Dedifferentiated amniotic fluid mesenchymal stem cell (primary cell): ENCODE measurements at regions not wholly inside any gene's neighbourhood (a gene's known extent, or its start where the extent isn't known, plus 50 kb on each side); places are given as distances from the start of the nearest gene placed in this dataset.
"Not testable (repeated sequence)": the region's sequence is repeated elsewhere in the genome, so short reads cannot be mapped to it uniquely, and the experiment has no call there.

Experiments
- DNase-seq: peaks from one replicate; pipeline ENCODE4 v3.0.0-alpha.2; 2016; ENCODE audit errors: extremely low spot score

GRCh38 chr2:138066139-138066806 lies 102.0 kb downstream of the HNMT start:
- DNase-seq = no peak

GRCh38 chr2:138066841-138067240 lies 102.6 kb downstream of the HNMT start:
- DNase-seq = no peak

GRCh38 chr2:138068669-138069068 lies 104.4 kb downstream of the HNMT start:
- not testable (repeated sequence) for DNase-seq

GRCh38 chr2:138071042-138071719 lies 106.9 kb downstream of the HNMT start:
- not testable (repeated sequence) for DNase-seq

- DNase-seq = no peak
Observed at GRCh38 chr2:138071720-138072719, 107.7 kb downstream of the HNMT start.

- DNase-seq = no peak
Observed at GRCh38 chr2:138078153-138078552, 113.9 kb downstream of the HNMT start.

- no peak for DNase-seq
Observed at GRCh38 chr2:138079976-138080375, 115.7 kb downstream of the HNMT start.

- no peak for DNase-seq
Observed at GRCh38 chr2:138081225-138082073, 117.2 kb downstream of the HNMT start.

GRCh38 chr2:138084206-138084605 lies 119.9 kb downstream of the HNMT start:
- DNase-seq = no peak

DNA sequence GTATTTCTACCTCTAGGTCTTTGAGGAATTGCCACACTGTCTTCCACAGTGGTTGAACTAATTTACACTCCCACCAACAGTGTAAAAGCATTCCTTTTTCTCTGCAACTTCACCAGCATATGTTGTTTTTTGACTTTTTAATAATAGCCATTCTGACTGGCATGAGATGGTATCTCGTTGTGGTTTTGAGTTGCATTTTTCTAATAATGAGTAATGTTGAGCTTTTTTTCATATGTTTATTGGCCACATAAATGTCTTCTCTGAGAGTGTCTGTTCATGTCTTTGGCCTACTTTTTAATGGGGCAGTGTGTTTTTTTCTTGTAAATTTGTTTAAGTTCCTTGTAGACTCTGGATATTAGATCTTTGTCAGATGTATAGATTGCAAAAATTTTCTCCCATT lies 121.2 kb downstream of the HNMT start:
- DNase-seq = not testable (repeated sequence)

DNA sequence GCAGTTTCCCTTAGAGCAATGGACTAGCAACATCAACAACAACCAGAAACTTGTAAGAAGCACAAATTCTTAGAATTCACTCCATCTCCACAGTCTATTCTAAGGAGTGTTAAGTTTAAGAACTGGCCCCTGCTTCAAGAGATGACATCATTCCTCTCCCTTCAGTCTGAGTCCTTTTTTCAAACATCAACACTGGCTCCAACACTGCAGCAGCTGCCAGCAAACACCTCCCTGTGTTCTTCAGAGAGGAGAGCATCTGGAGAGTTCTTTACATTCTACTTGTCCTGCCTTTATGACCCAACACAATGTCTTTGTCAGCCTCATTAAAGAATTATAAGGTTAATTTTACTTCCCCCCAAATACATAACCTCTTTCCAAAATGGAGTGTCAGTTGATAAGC lies 122.3 kb downstream of the HNMT start:
- DNase-seq = no peak

DNA sequence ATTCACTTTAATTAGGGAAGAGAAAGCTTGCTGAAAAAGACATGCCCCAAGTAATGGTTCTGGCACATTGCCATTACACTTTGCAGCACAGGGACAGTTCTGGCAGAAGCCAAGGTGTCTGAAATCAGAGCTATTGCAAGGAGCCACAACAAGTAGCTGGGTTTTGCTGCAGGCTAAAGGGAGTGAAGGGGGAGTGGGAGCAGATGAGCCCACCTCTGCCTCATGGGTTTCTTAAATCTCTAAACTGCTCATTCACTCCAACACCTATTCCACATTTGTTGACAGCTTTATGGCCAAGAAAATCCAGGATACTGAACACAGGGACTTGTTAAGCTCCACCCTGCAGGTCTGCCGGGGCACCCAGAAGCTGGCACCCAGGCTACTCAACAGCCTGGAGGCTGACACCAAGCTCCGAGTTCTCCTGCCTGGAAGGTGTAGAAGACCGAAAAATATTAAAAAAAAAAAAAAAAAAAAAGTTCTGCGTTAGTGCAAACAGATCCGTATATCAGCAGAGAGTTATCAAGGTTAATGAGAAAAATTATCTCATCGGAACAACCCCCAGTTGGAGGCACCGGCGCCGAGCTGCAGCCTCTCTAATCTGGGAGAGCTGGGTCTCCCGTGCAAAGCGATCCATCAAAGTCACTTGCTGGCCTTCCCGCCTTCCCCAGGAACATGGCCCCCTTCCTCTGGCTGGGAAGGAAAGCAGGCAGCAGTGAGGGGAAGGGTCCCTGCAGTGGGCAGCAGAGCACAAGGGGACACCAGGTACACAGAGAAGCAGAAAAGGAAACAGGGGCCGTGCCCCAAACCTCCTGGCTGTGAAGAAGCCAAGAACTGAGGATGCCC lies 123.7 kb downstream of the HNMT start:
- DNase-seq = no peak

GRCh38 chr2:138090330-138090729 lies 126.1 kb downstream of the HNMT start:
- no peak for DNase-seq

- DNase-seq = no peak
Observed at GRCh38 chr2:138093455-138093854, 129.2 kb downstream of the HNMT start.

DNA sequence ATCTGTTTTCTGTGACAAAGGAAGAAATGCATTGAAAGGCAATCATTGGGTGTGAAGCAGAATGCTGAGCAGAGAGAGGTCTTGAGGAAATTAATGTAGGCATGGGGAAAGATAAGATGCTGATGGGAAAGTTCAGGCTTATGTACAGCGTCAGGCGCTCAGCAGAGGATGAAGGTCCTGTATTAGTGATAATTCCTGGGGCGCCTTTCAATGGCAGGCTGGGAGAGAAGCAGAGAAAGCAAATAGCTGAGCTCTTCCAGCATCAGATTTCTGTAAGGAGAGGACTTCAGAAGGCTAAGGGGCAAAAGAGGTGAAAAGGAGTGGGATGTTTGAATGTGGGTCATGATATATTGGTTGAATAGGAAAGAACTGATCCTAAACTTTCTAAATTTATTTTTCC lies 129.8 kb downstream of the HNMT start:
- DNase-seq = no peak

GRCh38 chr2:138095336-138095735 lies 131.1 kb downstream of the HNMT start:
- DNase-seq = no peak

- not testable (repeated sequence) for DNase-seq
Observed at GRCh38 chr2:138099288-138099687, 135.0 kb downstream of the HNMT start.

GRCh38 chr2:138101718-138102117 lies 137.4 kb downstream of the HNMT start:
- DNase-seq = no peak

DNA sequence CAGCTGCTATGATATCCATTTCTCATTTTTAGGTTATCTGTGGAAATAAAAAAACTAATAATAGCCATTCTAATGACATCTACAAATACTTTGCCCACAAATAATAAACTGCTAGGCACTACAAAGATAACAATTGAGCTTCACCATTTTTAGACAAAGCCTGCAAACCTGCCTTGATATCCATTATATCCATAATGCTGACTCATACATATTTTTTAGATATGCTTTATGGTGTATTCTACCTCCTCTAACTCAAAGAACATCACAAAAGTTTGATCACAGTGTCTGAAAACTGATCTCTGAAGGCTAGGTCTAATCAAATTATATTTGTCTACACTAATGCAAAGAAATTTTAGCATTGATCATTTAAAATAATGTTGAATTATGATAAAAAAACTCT lies 138.4 kb downstream of the HNMT start:
- DNase-seq = no peak

GRCh38 chr2:138103156-138103555 lies 138.9 kb downstream of the HNMT start:
- DNase-seq = no peak
